ENCODE measurements at regions not wholly inside any gene's neighbourhood (a gene's known extent, or its start where the extent isn't known, plus 50 kb on each side); places are given as distances from the start of the nearest gene placed in this dataset.

DNA sequence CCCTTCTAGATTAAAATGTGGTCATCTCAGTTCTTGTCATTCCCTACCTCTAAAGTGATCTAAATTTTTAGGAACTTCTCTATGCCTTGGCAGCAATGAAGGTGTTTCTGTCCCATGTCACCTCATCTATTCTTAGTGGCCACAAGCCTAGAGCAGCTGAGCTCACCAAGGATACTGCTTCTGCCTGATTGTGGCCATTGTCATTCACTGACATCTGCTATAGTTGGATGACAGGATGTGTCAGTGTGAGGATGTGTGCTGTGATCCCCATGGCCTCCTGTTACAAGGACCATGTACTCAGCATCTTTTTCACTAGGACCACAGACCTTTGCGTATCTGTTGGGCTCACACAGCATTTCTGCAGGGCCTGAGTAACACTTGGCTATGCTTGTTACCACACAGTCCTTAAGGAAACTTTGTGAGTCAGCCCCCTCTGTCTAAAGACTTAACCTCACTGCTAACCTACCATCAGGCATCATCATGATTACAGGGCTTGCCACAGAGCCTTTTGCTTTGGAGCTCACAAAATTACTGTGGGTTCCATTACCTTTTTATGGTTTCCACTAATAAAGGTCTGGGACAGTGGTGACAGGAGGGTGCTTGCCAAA is 421.0 kb downstream of the ADAM29 start:
- DNase-seq (ENCODE audit: extremely low read depth, low read depth) = no peak
- TF ChIP-seq, protein P1, sequence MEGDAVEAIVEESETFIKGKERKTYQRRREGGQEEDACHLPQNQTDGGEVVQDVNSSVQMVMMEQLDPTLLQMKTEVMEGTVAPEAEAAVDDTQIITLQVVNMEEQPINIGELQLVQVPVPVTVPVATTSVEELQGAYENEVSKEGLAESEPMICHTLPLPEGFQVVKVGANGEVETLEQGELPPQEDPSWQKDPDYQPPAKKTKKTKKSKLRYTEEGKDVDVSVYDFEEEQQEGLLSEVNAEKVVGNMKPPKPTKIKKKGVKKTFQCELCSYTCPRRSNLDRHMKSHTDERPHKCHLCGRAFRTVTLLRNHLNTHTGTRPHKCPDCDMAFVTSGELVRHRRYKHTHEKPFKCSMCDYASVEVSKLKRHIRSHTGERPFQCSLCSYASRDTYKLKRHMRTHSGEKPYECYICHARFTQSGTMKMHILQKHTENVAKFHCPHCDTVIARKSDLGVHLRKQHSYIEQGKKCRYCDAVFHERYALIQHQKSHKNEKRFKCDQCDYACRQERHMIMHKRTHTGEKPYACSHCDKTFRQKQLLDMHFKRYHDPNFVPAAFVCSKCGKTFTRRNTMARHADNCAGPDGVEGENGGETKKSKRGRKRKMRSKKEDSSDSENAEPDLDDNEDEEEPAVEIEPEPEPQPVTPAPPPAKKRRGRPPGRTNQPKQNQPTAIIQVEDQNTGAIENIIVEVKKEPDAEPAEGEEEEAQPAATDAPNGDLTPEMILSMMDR (IDR thresholded peaks at IDR 0.05; ENCODE audit: low read depth, low read length, missing control alignments) = no peak
- H3K4me3 ChIP-seq (replicated peaks; ENCODE audit: low read depth, low read length) = no peak overlapping the region

DNA sequence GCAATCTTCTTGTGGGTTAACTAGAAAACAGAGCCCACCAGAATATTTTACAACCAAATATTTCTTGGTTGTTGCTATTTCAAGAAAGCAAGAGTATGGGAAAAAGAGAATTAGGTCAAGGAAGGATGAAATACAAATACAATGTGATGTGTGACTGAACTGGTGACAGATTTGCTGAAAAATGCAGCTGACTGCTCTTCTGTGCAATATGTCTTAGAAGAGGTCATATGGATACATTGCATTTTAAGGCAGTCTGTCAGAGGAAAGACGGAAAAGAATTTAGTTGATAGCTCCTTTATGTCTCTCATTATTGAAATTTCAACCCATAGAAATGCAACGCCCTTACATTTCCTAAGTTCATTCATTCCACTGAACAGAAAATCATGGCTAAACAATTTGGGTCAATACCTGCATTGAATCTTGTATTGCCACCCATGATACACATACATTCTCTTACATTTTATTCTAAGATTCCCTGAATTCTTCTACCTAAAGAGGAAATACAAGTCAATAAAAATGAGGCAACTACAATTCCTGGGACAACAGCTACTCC is 423.1 kb downstream of the ADAM29 start:
- no peak for DNase-seq (ENCODE audit: extremely low read depth, low read depth)
- H3K4me3 ChIP-seq (replicated peaks; ENCODE audit: low read depth, low read length) = no peak overlapping the region
- TF ChIP-seq, protein P1 (IDR thresholded peaks at IDR 0.05; ENCODE audit: low read depth, low read length, missing control alignments) = no peak

DNA sequence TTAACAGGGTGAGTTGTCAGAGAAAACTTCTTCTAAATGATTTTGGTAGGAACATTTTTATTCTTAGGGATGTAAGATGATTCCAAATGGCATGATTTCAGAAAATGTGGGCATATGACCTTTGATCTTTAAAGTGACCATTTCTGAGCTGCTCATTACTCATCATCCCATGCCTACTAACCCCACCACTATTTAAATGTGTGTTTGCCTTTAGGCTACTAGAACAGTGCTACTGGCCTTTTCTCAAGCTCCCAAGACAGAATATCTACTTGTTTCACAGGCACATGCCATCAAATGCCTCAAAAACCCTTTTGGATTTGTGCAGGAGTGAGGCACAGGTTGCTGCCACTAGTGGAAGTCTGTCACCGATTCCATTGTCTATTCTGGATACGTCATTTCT is 428.2 kb downstream of the ADAM29 start:
- H3K4me3 ChIP-seq (replicated peaks; ENCODE audit: low read depth, low read length) = no peak overlapping the region
- DNase-seq (ENCODE audit: extremely low read depth, low read depth) = no peak
- TF ChIP-seq, protein P1 (IDR thresholded peaks at IDR 0.05; ENCODE audit: low read depth, low read length, missing control alignments) = no peak

DNA sequence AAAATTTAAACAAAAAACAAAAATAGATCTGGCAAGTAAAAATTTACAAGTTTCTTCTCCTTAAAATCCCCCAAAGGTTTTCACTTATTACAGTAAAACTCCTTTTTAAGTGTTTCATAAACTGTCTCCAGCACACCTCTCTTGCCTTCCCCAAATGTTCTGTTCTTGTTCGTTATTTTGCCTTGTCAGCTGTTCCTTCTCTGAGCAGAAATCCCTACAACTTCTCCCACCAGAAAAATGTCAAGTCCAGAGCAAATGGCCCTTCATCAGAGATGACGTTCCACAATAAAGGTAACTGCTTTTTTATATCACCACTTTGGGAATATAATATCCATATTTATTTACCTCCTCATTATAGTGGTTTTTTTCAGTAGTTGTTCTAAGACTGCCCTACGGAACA is 432.1 kb downstream of the ADAM29 start:
- no peak for DNase-seq (ENCODE audit: extremely low read depth, low read depth)
- H3K4me3 ChIP-seq (replicated peaks; ENCODE audit: low read depth, low read length) = no peak overlapping the region
- TF ChIP-seq, protein P1 (IDR thresholded peaks at IDR 0.05; ENCODE audit: low read depth, low read length, missing control alignments) = no peak

DNA sequence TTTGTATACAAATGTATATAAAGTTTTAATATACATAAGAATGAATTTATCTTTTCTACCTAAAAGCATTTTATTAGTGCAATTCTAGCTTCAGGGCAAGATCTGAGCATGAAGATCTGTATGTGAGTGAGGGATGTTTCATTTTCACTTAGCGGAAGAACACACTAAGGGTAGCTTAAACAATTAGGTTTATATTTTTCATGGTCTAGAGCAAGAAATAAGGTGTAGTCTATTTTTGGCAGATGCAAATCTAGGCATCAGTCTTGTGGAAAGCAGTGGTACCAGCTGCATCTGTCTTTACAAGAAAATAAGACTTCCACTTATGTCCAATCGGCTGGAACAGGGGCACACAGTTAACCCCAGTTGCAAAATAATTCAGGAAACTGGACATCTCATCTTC is 433.3 kb downstream of the ADAM29 start:
- no peak for DNase-seq (ENCODE audit: extremely low read depth, low read depth)
- TF ChIP-seq, protein P1 (IDR thresholded peaks at IDR 0.05; ENCODE audit: low read depth, low read length, missing control alignments) = no peak
- H3K4me3 ChIP-seq (replicated peaks; ENCODE audit: low read depth, low read length) = no peak overlapping the region

DNA sequence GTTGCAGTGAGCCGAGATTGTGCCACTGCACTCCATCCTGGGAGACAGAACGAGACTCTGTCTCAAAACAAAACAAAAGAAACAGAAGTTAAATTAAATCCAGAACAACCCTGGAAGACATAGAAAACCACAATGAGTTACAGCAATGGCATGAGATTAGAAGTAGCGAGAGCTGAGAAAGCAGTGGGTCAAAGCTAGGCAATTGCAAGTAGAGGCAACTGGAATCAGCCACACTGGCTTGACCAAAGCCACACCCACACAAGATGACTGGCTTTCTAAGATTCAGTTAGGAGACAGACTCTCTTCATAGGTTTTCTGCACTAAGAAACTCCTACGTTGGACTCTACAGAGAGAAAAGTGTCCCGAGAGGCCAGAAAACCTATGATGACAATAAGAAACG is 443.0 kb downstream of the GPM6A start:
- no peak overlapping the region for H3K4me3 ChIP-seq (replicated peaks; ENCODE audit: low read depth, low read length)
- peak; percentile 5 for DNase-seq (ENCODE audit: extremely low read depth, low read depth)
- TF ChIP-seq, protein P1 (IDR thresholded peaks at IDR 0.05; ENCODE audit: low read depth, low read length, missing control alignments) = no peak

DNA sequence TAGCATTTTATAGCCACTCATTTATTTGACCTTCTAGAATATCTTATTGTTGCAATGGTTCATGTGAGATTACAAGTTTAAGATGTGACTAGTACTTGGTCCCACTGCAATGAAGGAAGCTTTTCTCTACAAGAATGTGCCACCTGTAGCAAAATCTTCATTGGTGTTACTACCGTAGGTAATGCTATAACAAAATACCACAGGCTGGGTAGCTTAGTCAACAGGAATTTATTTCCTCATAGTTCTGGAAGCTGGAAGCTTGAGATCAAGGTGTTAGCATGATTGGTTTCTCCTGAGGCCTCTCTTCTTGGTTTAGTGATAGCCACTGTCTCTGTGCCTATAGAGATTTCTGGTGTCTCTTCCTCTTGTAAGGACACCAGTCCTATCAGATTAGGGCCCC is 441.0 kb downstream of the GPM6A start:
- no peak overlapping the region for H3K4me3 ChIP-seq (replicated peaks; ENCODE audit: low read depth, low read length)
- DNase-seq (ENCODE audit: extremely low read depth, low read depth) = no peak
- TF ChIP-seq, protein P1 (IDR thresholded peaks at IDR 0.05; ENCODE audit: low read depth, low read length, missing control alignments) = no peak
